ENCODE measurements at regions not wholly inside any gene's neighbourhood (a gene's known extent, or its start where the extent isn't known, plus 50 kb on each side); places are given as distances from the start of the nearest gene placed in this dataset.

DNA sequence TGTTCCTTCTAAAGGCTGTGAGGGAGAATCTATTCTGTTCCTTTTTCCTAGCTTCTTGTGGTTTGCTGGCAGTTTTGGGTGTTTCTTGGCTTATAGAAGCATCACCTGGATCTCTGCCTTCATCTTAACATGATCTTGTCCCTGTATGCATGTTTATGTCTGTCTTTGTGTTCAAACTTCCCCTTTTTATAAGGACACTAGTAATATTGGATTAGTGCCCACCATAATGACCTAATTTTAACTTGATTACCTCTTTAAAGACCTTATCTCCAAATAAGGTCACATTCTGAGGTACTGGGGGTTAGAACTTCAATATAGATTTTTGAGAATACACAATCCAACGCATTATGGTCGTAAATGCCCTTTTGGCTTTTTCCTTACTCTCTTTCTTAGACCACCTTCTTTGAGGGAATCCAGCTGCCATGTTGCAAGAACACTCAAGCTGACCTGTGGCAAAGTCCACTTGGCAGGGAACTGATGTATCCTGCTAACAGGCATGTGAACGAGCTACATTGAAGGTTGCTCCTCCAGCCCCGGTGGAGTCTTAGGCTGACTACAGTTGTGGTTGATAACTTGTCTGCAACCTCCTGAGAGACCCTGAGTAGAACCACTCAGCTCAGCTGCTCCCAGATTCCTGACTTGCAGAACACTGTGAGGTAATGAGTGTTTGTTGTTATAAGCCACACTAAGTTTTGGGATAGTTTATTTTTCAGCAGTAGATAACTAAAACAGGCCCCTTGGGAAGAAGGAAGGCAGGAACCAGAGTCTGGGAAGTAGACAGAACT lies 127.1 kb upstream of the OR9Q1 start:
- Mint-ChIP-seq H3K27me3 (ENCODE audit: low read depth, unreplicated experiment) (no peaks in the 10 kb centered on the region), H3K4me1 (ENCODE audit: low read depth, unreplicated experiment) (peaks cover 6% of the 10 kb centered on the region), H3K4me3 (ENCODE audit: unreplicated experiment) (no peak overlapping the region), H3K9me3 (ENCODE audit: unreplicated experiment) (peaks cover 4% of the 10 kb centered on the region), H3K27ac (ENCODE audit: unreplicated experiment) (no peak overlapping the region), H3K36me3 (ENCODE audit: low read depth, unreplicated experiment) (no peaks in the 10 kb centered on the region)
- TF ChIP-seq, protein P1, sequence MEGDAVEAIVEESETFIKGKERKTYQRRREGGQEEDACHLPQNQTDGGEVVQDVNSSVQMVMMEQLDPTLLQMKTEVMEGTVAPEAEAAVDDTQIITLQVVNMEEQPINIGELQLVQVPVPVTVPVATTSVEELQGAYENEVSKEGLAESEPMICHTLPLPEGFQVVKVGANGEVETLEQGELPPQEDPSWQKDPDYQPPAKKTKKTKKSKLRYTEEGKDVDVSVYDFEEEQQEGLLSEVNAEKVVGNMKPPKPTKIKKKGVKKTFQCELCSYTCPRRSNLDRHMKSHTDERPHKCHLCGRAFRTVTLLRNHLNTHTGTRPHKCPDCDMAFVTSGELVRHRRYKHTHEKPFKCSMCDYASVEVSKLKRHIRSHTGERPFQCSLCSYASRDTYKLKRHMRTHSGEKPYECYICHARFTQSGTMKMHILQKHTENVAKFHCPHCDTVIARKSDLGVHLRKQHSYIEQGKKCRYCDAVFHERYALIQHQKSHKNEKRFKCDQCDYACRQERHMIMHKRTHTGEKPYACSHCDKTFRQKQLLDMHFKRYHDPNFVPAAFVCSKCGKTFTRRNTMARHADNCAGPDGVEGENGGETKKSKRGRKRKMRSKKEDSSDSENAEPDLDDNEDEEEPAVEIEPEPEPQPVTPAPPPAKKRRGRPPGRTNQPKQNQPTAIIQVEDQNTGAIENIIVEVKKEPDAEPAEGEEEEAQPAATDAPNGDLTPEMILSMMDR (IDR thresholded peaks at IDR 0.05; ENCODE audit: insufficient read depth, low read depth, low read length): no peak
- no peak for TF ChIP-seq EZH2 (IDR thresholded peaks at IDR 0.05; ENCODE audit: insufficient read depth, low read length)
- Histone ChIP-seq H3K27me3 (ENCODE audit: insufficient read depth, low read length) (no peaks in the 10 kb centered on the region), H3K36me3 (ENCODE audit: insufficient read depth, low read length) (no peaks in the 10 kb centered on the region), H3K4me2 (ENCODE audit: low read length) (no peak overlapping the region), H2AFZ (ENCODE audit: low read depth, low read length) (no peak overlapping the region), H3K9ac (ENCODE audit: low read length) (no peak overlapping the region), H4K20me1 (ENCODE audit: insufficient read depth, low read length) (no peaks in the 10 kb centered on the region), H3K4me3 (ENCODE audit: insufficient read depth, low read depth, low read length) (no peak overlapping the region), H3K79me2 (ENCODE audit: insufficient read depth, low read length) (no peaks in the 10 kb centered on the region), H3K9me3 (ENCODE audit: insufficient read depth, low read depth, low read length) (no peaks in the 10 kb centered on the region), H3K27ac (ENCODE audit: low read depth, low read length) (no peak overlapping the region), H3K4me1 (ENCODE audit: insufficient read depth, low read length) (no peaks in the 10 kb centered on the region)
- FAIRE-seq (no peak), DNase-seq (ENCODE audit: low read depth) (no peak)

DNA sequence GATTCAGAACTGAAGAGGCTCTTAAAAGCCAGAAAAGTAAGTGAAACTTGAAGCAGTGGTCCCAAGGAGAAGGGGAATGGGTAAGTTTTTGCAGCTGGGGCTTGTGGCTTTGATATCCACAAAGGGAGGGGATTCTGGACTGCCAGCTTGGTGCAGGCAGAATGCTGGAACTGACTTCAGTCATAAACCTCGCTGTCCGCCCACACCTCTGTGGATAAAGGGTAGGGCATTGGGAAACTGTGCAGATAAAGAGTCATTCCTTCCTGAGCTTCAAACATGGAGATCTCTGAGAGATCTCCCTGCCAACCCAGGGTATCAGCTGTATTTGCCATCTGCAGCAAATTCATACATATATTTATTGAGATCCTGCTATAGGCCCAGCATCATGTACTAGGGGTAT lies 124.3 kb upstream of the OR9Q1 start:
- H3K9ac ChIP-seq (ENCODE audit: low read length): no peak overlapping the region
- H3K9me3 ChIP-seq (ENCODE audit: insufficient read depth, low read depth, low read length): no peaks in the 10 kb centered on the region
- no peak for TF ChIP-seq EZH2 (IDR thresholded peaks at IDR 0.05; ENCODE audit: insufficient read depth, low read length)
- TF ChIP-seq, protein P1 (IDR thresholded peaks at IDR 0.05; ENCODE audit: insufficient read depth, low read depth, low read length): no peak
- no peaks in the 10 kb centered on the region for H3K79me2 ChIP-seq (ENCODE audit: insufficient read depth, low read length)
- FAIRE-seq: no peak
- H3K4me3 ChIP-seq (ENCODE audit: insufficient read depth, low read depth, low read length): no peak overlapping the region
- H3K27me3 ChIP-seq (ENCODE audit: insufficient read depth, low read length): no peaks in the 10 kb centered on the region
- no peak overlapping the region for H3K4me3 Mint-ChIP-seq (ENCODE audit: unreplicated experiment)
- DNase-seq (ENCODE audit: low read depth): no peak
- no peaks in the 10 kb centered on the region for H4K20me1 ChIP-seq (ENCODE audit: insufficient read depth, low read length)
- H3K4me1 ChIP-seq (ENCODE audit: insufficient read depth, low read length): no peaks in the 10 kb centered on the region
- H3K27me3 Mint-ChIP-seq (ENCODE audit: low read depth, unreplicated experiment): no peaks in the 10 kb centered on the region
- H3K36me3 ChIP-seq (ENCODE audit: insufficient read depth, low read length): no peaks in the 10 kb centered on the region
- no peak overlapping the region for H3K4me2 ChIP-seq (ENCODE audit: low read length)
- no peak overlapping the region for H2AFZ ChIP-seq (ENCODE audit: low read depth, low read length)
- H3K27ac Mint-ChIP-seq (ENCODE audit: unreplicated experiment): no peak overlapping the region
- peaks cover 1% of the 10 kb centered on the region for H3K9me3 Mint-ChIP-seq (ENCODE audit: unreplicated experiment)
- no peak overlapping the region for H3K27ac ChIP-seq (ENCODE audit: low read depth, low read length)
- peaks cover 14% of the 10 kb centered on the region for H3K4me1 Mint-ChIP-seq (ENCODE audit: low read depth, unreplicated experiment)
- H3K36me3 Mint-ChIP-seq (ENCODE audit: low read depth, unreplicated experiment): no peaks in the 10 kb centered on the region

DNA sequence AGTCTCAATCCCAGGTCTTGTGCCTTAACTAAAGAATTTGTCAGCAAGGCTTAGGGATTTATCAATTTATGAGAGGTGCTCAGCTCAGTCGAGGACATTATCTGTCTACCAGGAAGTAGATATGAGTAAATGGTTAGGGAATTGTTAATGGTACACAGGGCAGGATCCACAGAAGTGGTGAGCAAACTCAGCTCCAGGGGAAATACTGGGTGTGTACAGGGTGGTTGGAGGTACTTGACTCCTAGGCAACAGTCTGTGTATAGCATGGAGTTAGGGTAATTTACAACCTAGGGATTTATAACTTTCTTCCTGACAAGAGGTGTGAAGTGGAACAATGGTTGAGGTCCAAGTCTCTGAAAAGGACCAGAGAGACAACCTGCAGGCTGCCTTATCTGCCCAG lies 123.4 kb upstream of the OR9Q1 start:
- H3K9ac ChIP-seq (ENCODE audit: low read length): no peak overlapping the region
- H3K4me1 Mint-ChIP-seq (ENCODE audit: low read depth, unreplicated experiment): peaks cover 14% of the 10 kb centered on the region
- H3K9me3 Mint-ChIP-seq (ENCODE audit: unreplicated experiment): peaks cover 1% of the 10 kb centered on the region
- H3K27ac ChIP-seq (ENCODE audit: low read depth, low read length): no peak overlapping the region
- H3K4me1 ChIP-seq (ENCODE audit: insufficient read depth, low read length): no peaks in the 10 kb centered on the region
- no peak for DNase-seq (ENCODE audit: low read depth)
- no peak overlapping the region for H3K27ac Mint-ChIP-seq (ENCODE audit: unreplicated experiment)
- H3K36me3 Mint-ChIP-seq (ENCODE audit: low read depth, unreplicated experiment): no peaks in the 10 kb centered on the region
- no peaks in the 10 kb centered on the region for H3K27me3 Mint-ChIP-seq (ENCODE audit: low read depth, unreplicated experiment)
- H3K36me3 ChIP-seq (ENCODE audit: insufficient read depth, low read length): no peaks in the 10 kb centered on the region
- H2AFZ ChIP-seq (ENCODE audit: low read depth, low read length): no peak overlapping the region
- no peaks in the 10 kb centered on the region for H3K79me2 ChIP-seq (ENCODE audit: insufficient read depth, low read length)
- H3K9me3 ChIP-seq (ENCODE audit: insufficient read depth, low read depth, low read length): no peaks in the 10 kb centered on the region
- no peaks in the 10 kb centered on the region for H4K20me1 ChIP-seq (ENCODE audit: insufficient read depth, low read length)
- H3K4me3 ChIP-seq (ENCODE audit: insufficient read depth, low read depth, low read length): no peak overlapping the region
- TF ChIP-seq, protein P1 (IDR thresholded peaks at IDR 0.05; ENCODE audit: insufficient read depth, low read depth, low read length): no peak
- TF ChIP-seq EZH2 (IDR thresholded peaks at IDR 0.05; ENCODE audit: insufficient read depth, low read length): no peak
- H3K27me3 ChIP-seq (ENCODE audit: insufficient read depth, low read length): no peaks in the 10 kb centered on the region
- no peak overlapping the region for H3K4me3 Mint-ChIP-seq (ENCODE audit: unreplicated experiment)
- no peak for FAIRE-seq
- no peak overlapping the region for H3K4me2 ChIP-seq (ENCODE audit: low read length)
